IPS-20b (cell line): ENCODE measurements at regions not wholly inside any gene's neighbourhood (a gene's known extent, or its start where the extent isn't known, plus 50 kb on each side); places are given as distances from the start of the nearest gene placed in this dataset.
"Not testable (repeated sequence)": the region's sequence is repeated elsewhere in the genome, so short reads cannot be mapped to it uniquely, and the experiment has no call there.

Source experiments
- H3K27ac ChIP-seq: one replicate; pipeline ENCODE4 v1.5.1; 2013; ENCODE audit warnings: low read length
- H3K27me3 ChIP-seq: 2 replicates; pipeline ENCODE4 v1.6.1; 2013; ENCODE audit warnings: mild to moderate bottlenecking, low read length, inconsistent platforms; ENCODE audit not compliant: insufficient read depth
- H3K36me3 ChIP-seq: 2 replicates; pipeline ENCODE4 v1.6.1; 2013; ENCODE audit warnings: low read depth, mild to moderate bottlenecking, inconsistent platforms, low read length, moderate library complexity; ENCODE audit not compliant: insufficient read depth
- H3K4me1 ChIP-seq: 2 replicates; pipeline ENCODE4 v1.6.1; 2013; ENCODE audit warnings: mild to moderate bottlenecking, control low read depth, inconsistent platforms, low read length, moderate library complexity; ENCODE audit not compliant: insufficient read depth
- H3K4me3 ChIP-seq: 2 replicates; pipeline ENCODE4 v1.5.1; 2013; ENCODE audit warnings: mild to moderate bottlenecking, low read length, inconsistent platforms
- H3K9ac ChIP-seq: 2 replicates; pipeline ENCODE4 v1.6.1; 2013; ENCODE audit warnings: low read depth, mild to moderate bottlenecking, inconsistent platforms, low read length, moderate library complexity
- H3K9me3 ChIP-seq: 2 replicates; pipeline ENCODE4 v1.6.1; 2013; ENCODE audit warnings: mild to moderate bottlenecking, low read depth, low read length, inconsistent platforms; ENCODE audit not compliant: insufficient read depth

GRCh38 chr9:104394901-104395300 lies 109.2 kb upstream of the OR13F1 start:
- H3K36me3 ChIP-seq, H3K4me1 ChIP-seq, H3K4me3 ChIP-seq, H3K9ac ChIP-seq, H3K27me3 ChIP-seq, H3K27ac ChIP-seq, H3K9me3 ChIP-seq: not testable (repeated sequence)

GRCh38 chr9:104412238-104412637 lies 91.8 kb upstream of the OR13F1 start:
- Histone ChIP-seq H3K27ac (no peak overlapping the region), H3K9me3 (peaks cover 68% of the 10 kb centered on the region), H3K4me3 (no peak overlapping the region), H3K4me1 (no peaks in the 10 kb centered on the region), H3K27me3 (no peaks in the 10 kb centered on the region), H3K9ac (no peak overlapping the region), H3K36me3 (no peaks in the 10 kb centered on the region)

GRCh38 chr9:104416470-104416869 lies 87.6 kb upstream of the OR13F1 start:
- H3K4me3 ChIP-seq = no peak overlapping the region
- no peaks in the 10 kb centered on the region for H3K36me3 ChIP-seq
- no peak overlapping the region for H3K27ac ChIP-seq
- H3K4me1 ChIP-seq = no peaks in the 10 kb centered on the region
- H3K9me3 ChIP-seq = peaks cover 40% of the 10 kb centered on the region
- H3K9ac ChIP-seq = no peak overlapping the region
- H3K27me3 ChIP-seq = no peaks in the 10 kb centered on the region

GRCh38 chr9:104417296-104417695 lies 86.8 kb upstream of the OR13F1 start:
- H3K9ac ChIP-seq = no peak overlapping the region
- no peaks in the 10 kb centered on the region for H3K36me3 ChIP-seq
- no peaks in the 10 kb centered on the region for H3K4me1 ChIP-seq
- no peak overlapping the region for H3K4me3 ChIP-seq
- H3K27ac ChIP-seq = no peak overlapping the region
- H3K27me3 ChIP-seq = no peaks in the 10 kb centered on the region
- peaks cover 36% of the 10 kb centered on the region for H3K9me3 ChIP-seq

- Histone ChIP-seq H3K27me3 (no peaks in the 10 kb centered on the region), H3K9ac (no peak overlapping the region), H3K4me3 (no peak overlapping the region), H3K4me1 (no peaks in the 10 kb centered on the region), H3K36me3 (no peaks in the 10 kb centered on the region), H3K27ac (no peak overlapping the region), H3K9me3 (peaks cover 6% of the 10 kb centered on the region)
These were observed 75.0 kb upstream of the OR13F1 start for GRCh38 chr9:104429031-104429546.

- Histone ChIP-seq H3K9me3 (no peaks in the 10 kb centered on the region; the same call in 1 of the 2 replicates), H3K36me3 (no peaks in the 10 kb centered on the region), H3K27me3 (no peaks in the 10 kb centered on the region), H3K9ac (no peak overlapping the region), H3K27ac (no peak overlapping the region), H3K4me3 (no peak overlapping the region), H3K4me1 (no peaks in the 10 kb centered on the region)
These were observed 69.0 kb upstream of the OR13F1 start for GRCh38 chr9:104435059-104435458.

GRCh38 chr9:104448036-104448435 lies 56.0 kb upstream of the OR13F1 start:
- H3K9ac ChIP-seq = no peak overlapping the region
- no peaks in the 10 kb centered on the region for H3K36me3 ChIP-seq

More at GRCh38 chr9:104448036-104448435, 56.0 kb upstream of the OR13F1 start:
- Histone ChIP-seq H3K27ac (no peak overlapping the region), H3K9me3 (no peaks in the 10 kb centered on the region), H3K4me3 (no peak overlapping the region), H3K4me1 (no peaks in the 10 kb centered on the region; the same call in 1 of the 2 replicates), H3K27me3 (no peaks in the 10 kb centered on the region)
